ENCODE measurements at regions not wholly inside any gene's neighbourhood (a gene's known extent, or its start where the extent isn't known, plus 50 kb on each side); places are given as distances from the start of the nearest gene placed in this dataset.

- TF ChIP-seq, protein P1, sequence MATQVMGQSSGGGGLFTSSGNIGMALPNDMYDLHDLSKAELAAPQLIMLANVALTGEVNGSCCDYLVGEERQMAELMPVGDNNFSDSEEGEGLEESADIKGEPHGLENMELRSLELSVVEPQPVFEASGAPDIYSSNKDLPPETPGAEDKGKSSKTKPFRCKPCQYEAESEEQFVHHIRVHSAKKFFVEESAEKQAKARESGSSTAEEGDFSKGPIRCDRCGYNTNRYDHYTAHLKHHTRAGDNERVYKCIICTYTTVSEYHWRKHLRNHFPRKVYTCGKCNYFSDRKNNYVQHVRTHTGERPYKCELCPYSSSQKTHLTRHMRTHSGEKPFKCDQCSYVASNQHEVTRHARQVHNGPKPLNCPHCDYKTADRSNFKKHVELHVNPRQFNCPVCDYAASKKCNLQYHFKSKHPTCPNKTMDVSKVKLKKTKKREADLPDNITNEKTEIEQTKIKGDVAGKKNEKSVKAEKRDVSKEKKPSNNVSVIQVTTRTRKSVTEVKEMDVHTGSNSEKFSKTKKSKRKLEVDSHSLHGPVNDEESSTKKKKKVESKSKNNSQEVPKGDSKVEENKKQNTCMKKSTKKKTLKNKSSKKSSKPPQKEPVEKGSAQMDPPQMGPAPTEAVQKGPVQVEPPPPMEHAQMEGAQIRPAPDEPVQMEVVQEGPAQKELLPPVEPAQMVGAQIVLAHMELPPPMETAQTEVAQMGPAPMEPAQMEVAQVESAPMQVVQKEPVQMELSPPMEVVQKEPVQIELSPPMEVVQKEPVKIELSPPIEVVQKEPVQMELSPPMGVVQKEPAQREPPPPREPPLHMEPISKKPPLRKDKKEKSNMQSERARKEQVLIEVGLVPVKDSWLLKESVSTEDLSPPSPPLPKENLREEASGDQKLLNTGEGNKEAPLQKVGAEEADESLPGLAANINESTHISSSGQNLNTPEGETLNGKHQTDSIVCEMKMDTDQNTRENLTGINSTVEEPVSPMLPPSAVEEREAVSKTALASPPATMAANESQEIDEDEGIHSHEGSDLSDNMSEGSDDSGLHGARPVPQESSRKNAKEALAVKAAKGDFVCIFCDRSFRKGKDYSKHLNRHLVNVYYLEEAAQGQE (IDR thresholded peaks at IDR 0.05; ENCODE audit: low read depth): no peak
- TF ChIP-seq CEBPB (IDR thresholded peaks at IDR 0.05) (no peak), EGR1 (IDR thresholded peaks at IDR 0.05) (no peak), EP300 (IDR thresholded peaks at IDR 0.05; ENCODE audit: borderline replicate concordance) (no peak), FOXM1 (IDR thresholded peaks at IDR 0.05; ENCODE audit: borderline replicate concordance, low read depth) (no peak)
- TF ChIP-seq, protein P2, sequence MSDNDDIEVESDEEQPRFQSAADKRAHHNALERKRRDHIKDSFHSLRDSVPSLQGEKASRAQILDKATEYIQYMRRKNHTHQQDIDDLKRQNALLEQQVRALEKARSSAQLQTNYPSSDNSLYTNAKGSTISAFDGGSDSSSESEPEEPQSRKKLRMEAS (IDR thresholded peaks at IDR 0.05): no peak
Observed at GRCh38 chr10:23910291-23910690, 298.6 kb upstream of the KIAA1217 start.

Measured in Ishikawa (cell line).